Jurkat, Clone E6-1 (cell line): ENCODE measurements at regions not wholly inside any gene's neighbourhood (a gene's known extent, or its start where the extent isn't known, plus 50 kb on each side); places are given as distances from the start of the nearest gene placed in this dataset.

Source experiments
- DNase-seq: peaks from one replicate; pipeline ENCODE4 v3.0.0-alpha.2; 2011; ENCODE audit warnings: low read depth, low spot score
- H3K4me3 ChIP-seq: 2 replicates; pipeline ENCODE4 v1.5.1; 2011; ENCODE audit warnings: mild to moderate bottlenecking, low read length, control low read depth, moderate library complexity

GRCh38 chr14:87879389-87879788 is 113.6 kb downstream of the GALC start:
- DNase-seq: no peak
- no peak overlapping the region for H3K4me3 ChIP-seq

- DNase-seq: no peak
- no peak overlapping the region for H3K4me3 ChIP-seq
Observed at GRCh38 chr14:87878959-87879358, 114.0 kb downstream of the GALC start.

DNA sequence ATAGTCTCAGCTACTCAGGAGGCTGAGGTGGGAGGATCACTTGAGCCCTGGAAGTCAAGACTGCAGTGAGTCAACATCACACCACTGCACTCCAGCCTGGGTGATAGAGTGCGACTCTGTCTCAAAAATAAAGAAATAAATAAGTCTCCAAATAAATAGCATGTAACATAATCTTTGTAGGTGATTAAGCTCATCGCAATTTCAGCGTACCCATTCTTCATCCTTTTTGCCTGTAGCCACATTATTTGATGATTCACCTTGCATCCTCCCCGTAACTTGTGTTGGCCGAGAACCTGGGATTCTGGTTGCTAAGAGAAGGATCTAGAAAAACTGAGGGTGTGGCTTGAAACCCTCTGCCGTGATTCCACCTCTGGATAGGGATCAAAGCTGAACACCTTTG is 115.1 kb downstream of the GALC start:
- no peak for DNase-seq

GRCh38 chr14:87874676-87875075 is 118.3 kb downstream of the GALC start:
- H3K4me3 ChIP-seq: no peak overlapping the region

More for the DNA sequence above, 115.1 kb downstream of the GALC start:
- H3K4me3 ChIP-seq: no peak overlapping the region

DNA sequence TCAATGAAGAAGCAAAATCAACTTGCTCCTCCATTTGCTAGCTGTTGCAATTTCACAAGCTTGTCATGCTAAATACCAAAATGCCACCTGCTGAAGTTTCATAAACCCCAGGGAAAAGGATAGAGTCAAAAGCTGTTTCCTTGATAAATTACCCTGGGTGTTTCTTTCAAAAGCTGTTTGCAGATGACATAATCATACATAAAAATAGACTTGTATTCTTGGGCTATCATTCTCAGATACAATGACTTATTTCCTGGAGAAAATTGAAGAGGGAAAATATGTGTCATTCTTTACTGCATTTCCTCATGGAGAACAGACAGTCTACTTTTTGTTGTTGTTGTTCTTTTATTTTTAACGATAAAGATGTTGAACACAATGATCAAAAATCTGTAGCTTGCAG is 119.2 kb downstream of the GALC start:
- DNase-seq: no peak
- no peak overlapping the region for H3K4me3 ChIP-seq

More at GRCh38 chr14:87874676-87875075, 118.3 kb downstream of the GALC start:
- DNase-seq: no peak

DNA sequence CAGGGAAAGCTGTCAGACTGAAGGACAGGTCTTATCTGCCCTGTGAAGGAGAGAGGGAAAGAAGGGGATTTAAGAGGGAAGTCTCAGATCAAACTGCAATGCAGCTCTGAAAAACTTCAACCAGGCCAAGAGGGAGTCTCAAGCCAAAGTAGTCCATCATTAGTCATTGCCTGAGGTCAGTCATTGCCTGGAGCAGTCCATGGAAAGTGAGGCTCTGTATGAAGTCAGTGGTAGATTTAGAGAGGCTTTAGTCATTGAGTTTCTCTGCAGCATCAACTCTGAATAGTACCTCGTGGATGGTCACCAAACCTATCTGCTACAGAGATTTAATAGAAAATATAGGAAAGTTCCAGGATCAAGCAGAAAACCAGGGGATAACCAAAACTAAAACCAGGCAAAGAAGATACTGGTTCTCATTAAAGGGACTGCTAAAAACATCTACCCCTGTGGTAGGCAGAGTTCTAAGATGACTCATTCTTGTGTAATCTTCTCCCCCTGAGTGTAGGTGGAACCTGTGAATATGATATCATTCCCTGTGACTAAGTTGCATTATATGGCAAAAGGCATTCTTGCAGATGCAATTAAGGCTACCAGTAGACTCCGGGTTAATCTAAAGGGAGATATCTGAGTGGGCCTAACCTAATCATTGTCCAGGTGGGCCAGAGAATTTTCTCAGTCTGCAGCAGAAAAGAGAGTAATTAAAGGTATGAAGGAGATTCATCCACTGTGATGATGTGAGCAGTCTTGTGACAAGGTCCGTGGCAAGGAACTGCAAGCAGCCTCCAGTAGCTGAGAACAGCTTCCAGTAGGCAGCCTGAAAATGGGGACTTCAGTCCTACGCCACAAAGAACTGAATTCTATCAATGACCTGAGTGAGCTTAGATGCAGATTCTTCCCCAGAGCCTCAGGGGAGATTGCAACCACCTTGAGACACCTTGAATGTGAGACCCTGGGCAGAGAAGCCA is 123.1 kb downstream of the GALC start:
- no peak for DNase-seq
- no peak overlapping the region for H3K4me3 ChIP-seq

GRCh38 chr14:87868920-87869319 is 124.1 kb downstream of the GALC start:
- no peak overlapping the region for H3K4me3 ChIP-seq
- DNase-seq: no peak

GRCh38 chr14:87866116-87866515 is 126.9 kb downstream of the GALC start:
- DNase-seq: no peak
- no peak overlapping the region for H3K4me3 ChIP-seq

DNA sequence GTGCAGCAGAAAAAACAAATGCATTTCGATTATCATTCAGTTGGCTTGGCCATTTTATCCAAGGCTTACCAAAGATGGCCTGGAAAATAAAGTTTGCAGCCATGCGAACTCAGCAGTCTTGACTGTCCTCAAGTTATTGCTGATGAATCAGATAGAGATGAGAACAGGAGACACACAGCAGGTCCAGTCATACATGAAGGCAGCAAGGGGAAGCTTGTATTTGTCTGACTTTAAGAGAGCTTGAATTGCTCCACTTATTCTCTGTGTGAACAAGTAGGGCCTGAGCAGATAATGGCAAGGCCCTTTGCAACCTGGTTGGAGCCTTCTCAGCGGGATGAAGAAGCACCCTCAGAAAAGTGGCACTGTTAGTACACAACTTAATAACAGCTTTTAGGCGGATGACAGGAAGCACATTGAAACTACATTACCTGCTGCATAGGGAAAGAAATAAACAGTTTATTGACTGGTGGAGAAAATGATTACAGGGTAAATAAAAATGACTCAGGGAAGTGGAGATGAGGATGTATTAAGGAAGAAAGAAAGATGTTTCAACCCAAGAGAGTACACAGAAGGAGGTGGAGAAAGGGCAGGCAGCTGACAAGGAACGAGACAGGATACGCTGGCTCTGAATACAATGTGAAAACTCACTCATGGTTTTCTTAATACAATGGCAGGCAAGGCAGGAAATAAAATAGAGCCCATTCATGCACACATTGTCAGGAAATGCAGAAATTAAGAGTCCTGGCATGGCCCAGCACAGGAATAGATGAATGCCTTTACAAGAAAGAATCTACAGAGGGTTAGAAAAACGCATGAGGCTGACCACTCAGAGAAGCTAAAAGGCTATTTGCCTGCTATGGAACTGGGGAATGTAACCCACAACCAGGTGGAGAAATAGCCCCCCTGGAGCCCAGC is 128.4 kb downstream of the GALC start:
- no peak for DNase-seq
- H3K4me3 ChIP-seq: no peak overlapping the region

- no peak overlapping the region for H3K4me3 ChIP-seq
Observed at GRCh38 chr14:87863047-87863446, 129.9 kb downstream of the GALC start.

GRCh38 chr14:87852107-87852506 is 140.9 kb downstream of the GALC start:
- H3K4me3 ChIP-seq: no peak overlapping the region
- no peak for DNase-seq

More at GRCh38 chr14:87863047-87863446, 129.9 kb downstream of the GALC start:
- no peak for DNase-seq

DNA sequence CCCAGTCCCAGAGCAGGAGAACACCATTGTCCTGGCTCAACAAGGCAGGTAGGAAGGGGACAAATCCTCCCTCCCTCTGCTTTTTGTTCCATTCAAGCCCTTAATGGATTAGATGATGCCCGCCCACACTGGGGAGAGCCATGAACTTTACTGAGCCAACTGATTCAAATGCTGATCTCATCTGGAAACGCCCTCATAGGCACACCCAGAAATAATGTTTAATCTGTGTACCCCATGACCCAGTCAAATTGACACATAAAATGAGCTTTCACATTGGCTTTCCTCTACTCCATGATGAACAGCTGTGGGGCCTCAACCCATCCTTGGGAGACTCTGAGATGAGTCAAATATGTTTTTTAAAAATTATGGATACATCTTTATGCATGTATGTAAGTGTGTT is 141.8 kb downstream of the GALC start:
- no peak overlapping the region for H3K4me3 ChIP-seq
- DNase-seq: no peak

DNA sequence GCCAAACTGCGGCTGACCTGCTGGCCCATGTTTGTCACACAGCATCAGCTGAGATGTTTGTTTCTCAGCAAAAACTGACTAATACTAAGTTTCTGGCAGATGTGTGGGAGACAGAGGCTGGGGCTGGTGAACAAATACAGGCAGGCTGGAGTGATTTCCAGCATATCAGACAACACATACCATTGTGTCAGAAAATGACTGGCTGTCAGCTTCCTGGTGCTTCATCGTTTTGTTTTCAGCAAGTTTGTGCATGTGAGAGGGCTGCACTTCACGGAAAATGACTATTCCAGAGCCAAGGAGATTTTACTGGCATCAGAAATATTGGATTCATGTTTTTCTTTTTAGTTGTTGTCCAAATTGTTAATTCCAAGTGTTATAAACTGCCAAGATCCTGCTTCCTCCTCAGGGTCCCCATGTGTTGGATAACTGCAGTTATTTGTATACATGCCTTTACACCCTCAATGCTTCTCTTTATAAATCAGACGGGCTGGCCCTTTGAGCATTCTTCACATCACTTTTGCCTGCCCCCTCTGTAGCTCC is 145.7 kb downstream of the GALC start:
- no peak for DNase-seq
- no peak overlapping the region for H3K4me3 ChIP-seq

- no peak overlapping the region for H3K4me3 ChIP-seq
- DNase-seq: no peak
Observed at GRCh38 chr14:87840906-87841305, 152.1 kb downstream of the GALC start.

DNA sequence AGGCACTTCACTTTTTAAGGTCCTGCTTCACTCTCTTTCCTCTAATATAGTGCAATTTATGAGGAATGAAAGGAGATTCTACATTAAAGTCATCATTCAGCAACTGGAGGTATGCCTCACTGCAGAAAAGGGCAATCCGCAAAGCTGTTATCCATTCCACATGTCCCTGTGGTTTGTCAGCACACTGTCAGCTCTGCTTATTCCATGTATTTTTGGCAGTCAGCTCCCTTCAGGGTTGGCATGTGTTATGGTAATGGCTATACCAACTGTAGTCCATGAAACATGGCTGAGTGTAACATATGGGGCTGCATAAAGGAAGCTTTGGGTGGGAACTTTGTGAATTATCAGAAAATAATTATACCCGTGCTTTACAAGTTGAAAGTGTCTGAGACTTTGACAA is 154.1 kb downstream of the GALC start:
- DNase-seq: no peak
- no peak overlapping the region for H3K4me3 ChIP-seq

GRCh38 chr14:87837296-87837695 is 155.7 kb downstream of the GALC start:
- no peak overlapping the region for H3K4me3 ChIP-seq
- DNase-seq: no peak

DNA sequence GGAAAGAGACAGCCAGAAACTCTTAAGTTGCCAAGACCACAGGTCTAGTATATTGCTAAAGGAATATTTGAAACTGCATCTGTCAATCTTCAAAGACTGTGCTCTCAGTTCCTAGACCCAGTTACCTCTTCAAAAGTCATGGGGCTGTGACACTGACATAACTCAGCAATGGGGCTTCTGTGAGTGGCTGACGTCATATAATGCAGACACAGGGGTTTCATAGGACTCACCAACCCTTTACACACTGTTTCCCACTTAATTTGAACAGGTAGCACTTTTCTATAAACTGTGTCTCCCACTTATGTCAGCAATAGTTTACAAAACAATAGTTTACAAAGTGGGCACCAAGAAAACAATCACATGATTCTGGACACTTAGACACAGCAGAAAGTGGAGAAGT is 158.4 kb downstream of the GALC start:
- H3K4me3 ChIP-seq: no peak overlapping the region
- no peak for DNase-seq

DNA sequence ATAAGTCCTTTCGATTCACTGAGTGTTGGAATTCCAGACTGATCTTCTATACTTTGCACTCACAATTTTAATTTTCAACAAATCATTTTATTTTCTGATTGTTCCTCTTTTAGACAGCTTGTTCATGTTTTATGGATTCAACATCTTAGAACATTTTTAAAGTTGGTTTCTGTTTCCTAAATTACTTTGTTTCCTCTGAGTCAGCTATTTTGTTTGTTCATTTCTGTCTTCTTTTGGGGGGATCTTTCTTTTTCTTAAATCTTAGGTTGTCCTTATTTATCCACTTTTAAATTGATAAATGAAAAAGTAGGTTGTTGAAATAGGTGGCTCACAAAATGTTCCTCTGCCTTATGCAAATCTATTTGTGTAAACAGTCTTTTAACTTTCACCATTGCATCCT is 160.0 kb downstream of the GALC start:
- H3K4me3 ChIP-seq: no peak overlapping the region
- no peak for DNase-seq

DNA sequence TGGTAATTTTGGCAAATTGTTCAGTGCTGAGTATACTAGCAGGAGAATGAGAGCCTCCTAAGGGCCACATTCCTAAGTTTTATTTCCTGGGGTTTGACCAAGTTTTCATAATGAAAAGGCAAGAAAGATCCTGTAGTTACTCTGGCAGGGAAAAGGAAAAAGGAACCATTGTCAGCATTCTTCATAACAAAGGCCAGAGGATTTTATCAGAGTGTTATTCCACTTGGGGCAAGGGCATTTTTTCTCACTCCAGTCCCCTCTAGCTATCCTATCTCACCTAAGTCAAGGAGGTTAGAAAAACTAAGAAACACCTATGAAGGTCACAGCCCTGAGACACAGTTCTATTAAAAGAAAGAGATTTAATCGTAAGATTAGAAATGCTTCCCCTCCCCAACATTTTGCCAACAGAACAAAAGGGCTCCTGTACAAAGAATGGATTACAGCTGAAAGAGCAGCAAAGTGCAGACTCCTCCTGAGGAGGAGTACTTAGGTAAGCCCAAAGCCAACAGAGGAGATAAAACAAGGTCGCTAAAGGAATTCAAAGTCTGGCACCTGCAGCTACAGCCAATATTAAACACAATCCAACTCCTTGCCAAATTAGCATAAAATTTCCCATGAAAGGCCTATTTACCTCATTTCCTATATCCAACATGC is 162.4 kb downstream of the GALC start:
- no peak for DNase-seq
- no peak overlapping the region for H3K4me3 ChIP-seq
